ENCODE measurements at regions not wholly inside any gene's neighbourhood (a gene's known extent, or its start where the extent isn't known, plus 50 kb on each side); places are given as distances from the start of the nearest gene placed in this dataset.
"Not testable (repeated sequence)": the region's sequence is repeated elsewhere in the genome, so short reads cannot be mapped to it uniquely, and the experiment has no call there.

GRCh38 chr9:43118088-43118865, 934.8 kb downstream of the SPATA31A6 start:
- H2AK5ac ChIP-seq (ENCODE audit: low read depth, low read length); H3K56ac ChIP-seq (ENCODE audit: extremely low read depth, insufficient read depth, low read length); H3K9ac ChIP-seq (ENCODE audit: low read depth, low read length); H3K27ac ChIP-seq (ENCODE audit: insufficient read depth, low read length); BruUV-seq (replicated peaks); dilution Hi-C loops (cut with HindIII; ENCODE audit: low sequenced_read_pairs, unreplicated experiment); POLR2A ChIA-PET (ENCODE audit: unreplicated experiment); H3K27me3 ChIP-seq (ENCODE audit: control insufficient read depth, insufficient read depth, low read length); H3K4me3 ChIP-seq (ENCODE audit: insufficient read depth, low read depth, low read length); H3K9me3 ChIP-seq (ENCODE audit: control insufficient read depth, insufficient read depth, low read length); H4K5ac ChIP-seq (ENCODE audit: low read depth, low read length); intact Hi-C loops (cut with micrococcal nuclease); CTCF ChIA-PET; H3K4me2 ChIP-seq (ENCODE audit: low read depth, low read length); H4K8ac ChIP-seq (ENCODE audit: low read depth in 2 of 2, low read length in 2 of 2); H3K4ac ChIP-seq (ENCODE audit: low read depth, low read length); H3K36me3 ChIP-seq (ENCODE audit: control insufficient read depth, insufficient read depth, low read length); H4K91ac ChIP-seq (ENCODE audit: insufficient read depth, low read depth, low read length); ATAC-seq (ENCODE audit: low read depth); H2BK15ac ChIP-seq (ENCODE audit: low read depth, low read length); H4K20me1 ChIP-seq (ENCODE audit: insufficient read depth, low read length); H3K4me1 ChIP-seq (ENCODE audit: control insufficient read depth, insufficient read depth, low read length); H2AK9ac ChIP-seq (replicated peaks; ENCODE audit: low read depth, low read length, poor library complexity); H2BK20ac ChIP-seq (ENCODE audit: low read depth, low read length); H3K23ac ChIP-seq (ENCODE audit: low read depth, low read length); H3K9me1 ChIP-seq (ENCODE audit: insufficient read depth, low read length); H3K18ac ChIP-seq (ENCODE audit: low read depth, low read length); DNase-seq; in situ Hi-C loops (cut with MboI; ENCODE audit: low sequenced_read_pairs); H2BK5ac ChIP-seq (ENCODE audit: low read depth, low read length, poor library complexity, severe bottlenecking); H2AFZ ChIP-seq (replicated peaks; ENCODE audit: low read length, poor library complexity); H3K14ac ChIP-seq (replicated peaks; ENCODE audit: low read depth, low read length); H2BK120ac ChIP-seq (ENCODE audit: low read depth, low read length); H3K79me1 ChIP-seq (ENCODE audit: low read depth in 1 of 2, low read length in 2 of 2): not testable (repeated sequence)
- WGBS, 2 experiments (ENCODE audit: extremely low coverage in 2 of 2, insufficient read length in 1 of 2): 47% methylated on average over 3 of the region's 11 CpGs; no CpG with 5 or more reads in 1 of the 2 experiments

- H2AK5ac ChIP-seq (ENCODE audit: low read depth, low read length); H3K9ac ChIP-seq (ENCODE audit: low read depth, low read length); H3K4me3 ChIP-seq (ENCODE audit: insufficient read depth, low read depth, low read length); H3K23ac ChIP-seq (ENCODE audit: low read depth, low read length); H3K9me3 ChIP-seq (ENCODE audit: control insufficient read depth, insufficient read depth, low read length); H4K91ac ChIP-seq (ENCODE audit: insufficient read depth, low read depth, low read length); H3K4me2 ChIP-seq (ENCODE audit: low read depth, low read length); H2BK20ac ChIP-seq (ENCODE audit: low read depth, low read length); H4K8ac ChIP-seq (ENCODE audit: low read depth in 2 of 2, low read length in 2 of 2); H3K18ac ChIP-seq (ENCODE audit: low read depth, low read length); H3K56ac ChIP-seq (ENCODE audit: extremely low read depth, insufficient read depth, low read length); POLR2A ChIA-PET (ENCODE audit: unreplicated experiment); dilution Hi-C loops (cut with HindIII; ENCODE audit: low sequenced_read_pairs, unreplicated experiment); BruUV-seq (replicated peaks); H3K27me3 ChIP-seq (ENCODE audit: control insufficient read depth, insufficient read depth, low read length); H4K20me1 ChIP-seq (ENCODE audit: insufficient read depth, low read length); ATAC-seq (ENCODE audit: low read depth); in situ Hi-C loops (cut with MboI; ENCODE audit: low sequenced_read_pairs); H3K14ac ChIP-seq (replicated peaks; ENCODE audit: low read depth, low read length); H3K9me1 ChIP-seq (ENCODE audit: insufficient read depth, low read length); DNase-seq; H4K5ac ChIP-seq (ENCODE audit: low read depth, low read length); H3K36me3 ChIP-seq (ENCODE audit: control insufficient read depth, insufficient read depth, low read length); H2BK15ac ChIP-seq (ENCODE audit: low read depth, low read length); H2AFZ ChIP-seq (replicated peaks; ENCODE audit: low read length, poor library complexity); H3K4ac ChIP-seq (ENCODE audit: low read depth, low read length); H3K27ac ChIP-seq (ENCODE audit: insufficient read depth, low read length); H2BK5ac ChIP-seq (ENCODE audit: low read depth, low read length, poor library complexity, severe bottlenecking); CTCF ChIA-PET; H3K79me1 ChIP-seq (ENCODE audit: low read depth in 1 of 2, low read length in 2 of 2); H2AK9ac ChIP-seq (replicated peaks; ENCODE audit: low read depth, low read length, poor library complexity); H3K4me1 ChIP-seq (ENCODE audit: control insufficient read depth, insufficient read depth, low read length); intact Hi-C loops (cut with micrococcal nuclease); H2BK120ac ChIP-seq (ENCODE audit: low read depth, low read length): not testable (repeated sequence)
- 49% methylated on average over 3 of the region's 7 CpGs; no CpG with 5 or more reads in 1 of the 2 experiments for WGBS, 2 experiments (ENCODE audit: extremely low coverage in 2 of 2, insufficient read length in 1 of 2)
Measured at GRCh38 chr9:43119565-43119964, 936.1 kb downstream of the SPATA31A6 start.
